ENCODE measurements at regions not wholly inside any gene's neighbourhood (a gene's known extent, or its start where the extent isn't known, plus 50 kb on each side); places are given as distances from the start of the nearest gene placed in this dataset.

GRCh38 chr9:21660976-21661375 is 141.5 kb upstream of the MTAP start:
- no peaks in the 10 kb centered on the region for H3K4me1 Mint-ChIP-seq
- no peaks in the 10 kb centered on the region for H3K36me3 Mint-ChIP-seq (ENCODE audit: low read depth)
- H3K4me3 Mint-ChIP-seq, result no peak overlapping the region
- no peak for TF ChIP-seq CTCF (IDR thresholded peaks at IDR 0.05)
- DNase-seq (no peak), ATAC-seq (ENCODE audit: low read depth) (no peak)
- peaks cover 3% of the 10 kb centered on the region for H3K27me3 Mint-ChIP-seq
- H3K9me3 Mint-ChIP-seq, result no peaks in the 10 kb centered on the region
- CTCF ChIA-PET, result no interaction called here
- POLR2A ChIA-PET, result no interaction called here
- H3K27ac Mint-ChIP-seq, result no peak overlapping the region
- intact Hi-C loops (cut with micrococcal nuclease), result no loop called here

GRCh38 chr9:21661626-21662025 is 140.8 kb upstream of the MTAP start:
- POLR2A ChIA-PET, result no interaction called here
- TF ChIP-seq CTCF (IDR thresholded peaks at IDR 0.05), result no peak
- Mint-ChIP-seq H3K27me3 (peaks cover 3% of the 10 kb centered on the region), H3K27ac (no peak overlapping the region), H3K4me1 (no peaks in the 10 kb centered on the region), H3K4me3 (no peak overlapping the region), H3K9me3 (no peaks in the 10 kb centered on the region), H3K36me3 (ENCODE audit: low read depth) (no peaks in the 10 kb centered on the region)
- CTCF ChIA-PET, result no interaction called here
- intact Hi-C loops (cut with micrococcal nuclease), result no loop called here
- DNase-seq (no peak), ATAC-seq (ENCODE audit: low read depth) (no peak)

- POLR2A ChIA-PET, result no interaction called here
- Mint-ChIP-seq H3K9me3 (no peaks in the 10 kb centered on the region), H3K27me3 (peaks cover 3% of the 10 kb centered on the region), H3K4me3 (no peak overlapping the region), H3K4me1 (no peaks in the 10 kb centered on the region), H3K36me3 (ENCODE audit: low read depth) (no peaks in the 10 kb centered on the region), H3K27ac (no peak overlapping the region)
- no peak for ATAC-seq (ENCODE audit: low read depth)
- no peak for DNase-seq
- CTCF ChIA-PET, result no interaction called here
- intact Hi-C loops (cut with micrococcal nuclease), result no loop called here
- no peak for TF ChIP-seq CTCF (IDR thresholded peaks at IDR 0.05)
These were observed 133.9 kb upstream of the MTAP start for GRCh38 chr9:21668516-21668915.

- no peak overlapping the region for H3K4me3 Mint-ChIP-seq
- no peaks in the 10 kb centered on the region for H3K27me3 Mint-ChIP-seq
- DNase-seq (no peak), ATAC-seq (ENCODE audit: low read depth) (no peak)
- H3K36me3 Mint-ChIP-seq (ENCODE audit: low read depth), result no peaks in the 10 kb centered on the region
- H3K27ac Mint-ChIP-seq, result no peak overlapping the region
- ChIA-PET CTCF (no interaction called here), POLR2A (no interaction called here)
- TF ChIP-seq CTCF (IDR thresholded peaks at IDR 0.05), result no peak
- H3K9me3 Mint-ChIP-seq, result no peaks in the 10 kb centered on the region
- intact Hi-C loops (cut with micrococcal nuclease), result no loop called here
- H3K4me1 Mint-ChIP-seq, result no peaks in the 10 kb centered on the region
These were observed 132.7 kb upstream of the MTAP start for GRCh38 chr9:21669701-21670100.

- no peak for TF ChIP-seq CTCF (IDR thresholded peaks at IDR 0.05)
- intact Hi-C loops (cut with micrococcal nuclease), result no loop called here
- ATAC-seq (ENCODE audit: low read depth) (no peak), DNase-seq (no peak)
- H3K36me3 Mint-ChIP-seq (ENCODE audit: low read depth), result no peaks in the 10 kb centered on the region
- no peaks in the 10 kb centered on the region for H3K4me1 Mint-ChIP-seq
- H3K27me3 Mint-ChIP-seq, result no peaks in the 10 kb centered on the region
- CTCF ChIA-PET, result no interaction called here
- no peak overlapping the region for H3K27ac Mint-ChIP-seq
- no peak overlapping the region for H3K4me3 Mint-ChIP-seq
- no peaks in the 10 kb centered on the region for H3K9me3 Mint-ChIP-seq
- POLR2A ChIA-PET, result no interaction called here
These were observed 132.1 kb upstream of the MTAP start for GRCh38 chr9:21670374-21670773.
